Transverse colon (tissue), 4 donors: ENCODE measurements at regions not wholly inside any gene's neighbourhood (a gene's known extent, or its start where the extent isn't known, plus 50 kb on each side); places are given as distances from the start of the nearest gene placed in this dataset.

ENCODE experiments used
- DNase-seq: peaks from one replicate; pipeline ENCODE4 v3.0.0-alpha.2; 2019
- H3K27ac ChIP-seq, 4 donors: fragments of 200-600 bp; sonication (generic); 2 replicates each; pipeline ENCODE4 v1.5.1; 2016 to 2018; ENCODE audit warnings: inconsistent platforms in 4 of 4
- H3K27me3 ChIP-seq: fragments of 200-600 bp; sonication (generic); 2 replicates; pipeline ENCODE4 v1.5.1; 2017; ENCODE audit warnings: inconsistent platforms
- H3K36me3 ChIP-seq, 4 donors: fragments of 200-600 bp; sonication (generic); 2 replicates each; pipeline ENCODE4 v1.5.1; 2017 to 2019; ENCODE audit warnings: inconsistent platforms in 4 of 4
- H3K4me1 ChIP-seq, 4 donors: fragments of 200-600 bp; sonication (generic); 2 replicates each; pipeline ENCODE4 v1.5.1; 2017 to 2020; ENCODE audit warnings: inconsistent platforms in 4 of 4
- H3K4me3 ChIP-seq, 4 donors: fragments of 200-600 bp; sonication (generic); 1 replicate in 1 of 4; 2 replicates in 3 of 4; pipeline versions ENCODE4 v1.5.1 to v1.6.1; 2017 to 2019; ENCODE audit warnings: inconsistent platforms in 4 of 4
- H3K9me3 ChIP-seq, 2 donors: fragments of 200-600 bp; sonication (generic); 2 replicates each; pipeline ENCODE4 v1.5.1; 2017 to 2019; ENCODE audit warnings: inconsistent platforms in 2 of 2
- EP300 ChIP-seq: sonication (generic); formaldehyde crosslinking; IDR thresholded peaks from one replicate; pipeline ENCODE4 v1.6.1; 2017; ENCODE audit warnings: antibody characterized with exemption, low read depth
- POLR2A ChIP-seq: fragments of 450-650 bp; IDR thresholded peaks from one replicate; pipeline ENCODE4 v1.6.1; 2016; ENCODE audit warnings: antibody characterized with exemption, mild to moderate bottlenecking, moderate library complexity
- POLR2AphosphoS5 ChIP-seq, 3 donors: sonication (generic); formaldehyde crosslinking; IDR thresholded peaks; one replicate each; pipeline ENCODE4 v1.6.1; 2016; ENCODE audit warnings: antibody characterized with exemption in 3 of 3
- WGBS, 2 donors: methylation state at CpG; one replicate each; pipeline ENCODE4 v1.1.5; 2018; ENCODE audit warnings: low coverage in 1 of 2; 5-methylcytosine and 5-hydroxymethylcytosine counted together
- in situ Hi-C, 4 donors: fragments of 200-750 bp; cut with MboI; loops; one replicate each; pipeline versions ENCODE4 v1.15.0 to v1.15.1; 2017; ENCODE audit warnings: low sequenced_read_pairs in 3 of 4, low pct_ligation_motif_present in 1 of 4, low pct_unique_long_range_greater_than_20kb in 1 of 4
- intact Hi-C: fragments of 100-400 bp; cut with DNase I; formaldehyde crosslinking; loops from one replicate; pipeline ENCODE4 v1.15.1; 2023; ENCODE audit warnings: low total_unique reads
- TF ChIP-seq, protein P1 (sequence below), 5 experiments: fragments of 200-600 bp in 3 of 5; fragments of 450-650 bp in 2 of 5; sonication (generic) in 3 of 5; IDR thresholded peaks; 1 replicate in 2 of 5; 2 replicates in 3 of 5; pipeline ENCODE4 v1.5.1; 2016 to 2017; ENCODE audit warnings: antibody characterized with exemption in 5 of 5, inconsistent platforms in 3 of 5, mild to moderate bottlenecking in 2 of 5, moderate library complexity in 1 of 5

- no peak for DNase-seq
- intact Hi-C loops, result no loop called here
- no peaks in the 10 kb centered on the region for H3K9me3 ChIP-seq
- no peaks in the 10 kb centered on the region for H3K27me3 ChIP-seq
- 89 to 97% methylated on average over 2 of the region's 2 CpGs for WGBS, 2 donors
- H3K4me3 ChIP-seq, result no peak overlapping the region
- H3K27ac ChIP-seq, result no peak overlapping the region
- H3K36me3 ChIP-seq, result no peaks in the 10 kb centered on the region
- H3K4me1 ChIP-seq, result no peaks in the 10 kb centered on the region
- in situ Hi-C loops, result no loop called here
- no peak for TF ChIP-seq EP300
- TF ChIP-seq, protein P1, sequence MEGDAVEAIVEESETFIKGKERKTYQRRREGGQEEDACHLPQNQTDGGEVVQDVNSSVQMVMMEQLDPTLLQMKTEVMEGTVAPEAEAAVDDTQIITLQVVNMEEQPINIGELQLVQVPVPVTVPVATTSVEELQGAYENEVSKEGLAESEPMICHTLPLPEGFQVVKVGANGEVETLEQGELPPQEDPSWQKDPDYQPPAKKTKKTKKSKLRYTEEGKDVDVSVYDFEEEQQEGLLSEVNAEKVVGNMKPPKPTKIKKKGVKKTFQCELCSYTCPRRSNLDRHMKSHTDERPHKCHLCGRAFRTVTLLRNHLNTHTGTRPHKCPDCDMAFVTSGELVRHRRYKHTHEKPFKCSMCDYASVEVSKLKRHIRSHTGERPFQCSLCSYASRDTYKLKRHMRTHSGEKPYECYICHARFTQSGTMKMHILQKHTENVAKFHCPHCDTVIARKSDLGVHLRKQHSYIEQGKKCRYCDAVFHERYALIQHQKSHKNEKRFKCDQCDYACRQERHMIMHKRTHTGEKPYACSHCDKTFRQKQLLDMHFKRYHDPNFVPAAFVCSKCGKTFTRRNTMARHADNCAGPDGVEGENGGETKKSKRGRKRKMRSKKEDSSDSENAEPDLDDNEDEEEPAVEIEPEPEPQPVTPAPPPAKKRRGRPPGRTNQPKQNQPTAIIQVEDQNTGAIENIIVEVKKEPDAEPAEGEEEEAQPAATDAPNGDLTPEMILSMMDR (IDR thresholded peaks at IDR 0.05), result no peak
- no peak for TF ChIP-seq POLR2A
- TF ChIP-seq POLR2AphosphoS5 (IDR thresholded peaks at IDR 0.05), result no peak
These were observed 85.2 kb upstream of the STARD4 start for GRCh38 chr5:111597491-111597890.

DNA sequence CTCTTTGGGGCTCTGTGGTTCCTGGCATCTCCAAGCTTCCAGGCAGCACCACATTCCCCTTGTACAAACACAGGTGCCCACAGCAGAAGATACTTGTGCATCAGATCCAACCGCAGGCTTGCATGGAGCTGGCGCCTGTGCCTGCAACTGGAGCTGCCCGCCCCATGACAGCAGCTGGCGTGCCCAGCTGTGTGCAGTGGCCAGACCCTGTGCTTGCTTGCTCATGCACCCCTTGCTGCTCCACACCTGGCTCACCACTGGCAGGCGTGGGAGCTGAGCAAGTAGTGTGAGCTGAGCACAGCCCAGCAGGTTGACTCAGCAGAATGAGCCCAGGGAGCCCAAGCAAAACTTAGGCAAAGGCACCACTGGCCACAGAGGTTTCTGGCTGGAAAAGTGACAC, 84.4 kb upstream of the STARD4 start:
- Histone ChIP-seq H3K27me3 (no peaks in the 10 kb centered on the region), H3K9me3 (no peaks in the 10 kb centered on the region), H3K4me1 (no peaks in the 10 kb centered on the region), H3K4me3 (no peak overlapping the region), H3K27ac (no peak overlapping the region), H3K36me3 (no peaks in the 10 kb centered on the region)
- no peak for DNase-seq
- in situ Hi-C loops (no loop called here), intact Hi-C loops (no loop called here)
- TF ChIP-seq POLR2A, result no peak
- no peak for TF ChIP-seq POLR2AphosphoS5 (IDR thresholded peaks at IDR 0.05)
- TF ChIP-seq, protein P1 (IDR thresholded peaks at IDR 0.05), result no peak
- no peak for TF ChIP-seq EP300
- WGBS, 2 donors, result 67 to 88% methylated on average over 1 to 2 of the region's 5 CpGs

GRCh38 chr5:111595425-111595824, 83.1 kb upstream of the STARD4 start:
- intact Hi-C loops, result no loop called here
- 59 to 100% methylated on average over 1 to 4 of the region's 4 CpGs for WGBS, 2 donors
- TF ChIP-seq EP300 (no peak), POLR2AphosphoS5 (IDR thresholded peaks at IDR 0.05) (no peak)
- TF ChIP-seq, protein P1 (IDR thresholded peaks at IDR 0.05), result no peak
- H3K4me1 ChIP-seq, result no peaks in the 10 kb centered on the region
- no peak overlapping the region for H3K27ac ChIP-seq
- H3K36me3 ChIP-seq, result no peaks in the 10 kb centered on the region
- no peak for DNase-seq
- no peaks in the 10 kb centered on the region for H3K27me3 ChIP-seq
- H3K9me3 ChIP-seq, result no peaks in the 10 kb centered on the region
- H3K4me3 ChIP-seq, result no peak overlapping the region
- in situ Hi-C loops, result no loop called here

- no peak overlapping the region for H3K4me3 ChIP-seq
- no peaks in the 10 kb centered on the region for H3K9me3 ChIP-seq
- no peak for DNase-seq
- 78 to 80% methylated on average over 1 of the region's 1 CpG for WGBS, 2 donors
- H3K27me3 ChIP-seq, result no peaks in the 10 kb centered on the region
- no peaks in the 10 kb centered on the region for H3K36me3 ChIP-seq
- in situ Hi-C loops (no loop called here), intact Hi-C loops (no loop called here)
- H3K27ac ChIP-seq, result no peak overlapping the region
- TF ChIP-seq, protein P1 (IDR thresholded peaks at IDR 0.05), result no peak
- TF ChIP-seq POLR2AphosphoS5 (IDR thresholded peaks at IDR 0.05) (no peak), EP300 (no peak), POLR2A (no peak)
- H3K4me1 ChIP-seq, result no peaks in the 10 kb centered on the region
These were observed 77.0 kb upstream of the STARD4 start for GRCh38 chr5:111589316-111589715.
